ENCODE measurements at regions not wholly inside any gene's neighbourhood (a gene's known extent, or its start where the extent isn't known, plus 50 kb on each side); places are given as distances from the start of the nearest gene placed in this dataset.
A peak's percentile ranks its signal among the peaks of the same experiment; 100 is the strongest.

DNA sequence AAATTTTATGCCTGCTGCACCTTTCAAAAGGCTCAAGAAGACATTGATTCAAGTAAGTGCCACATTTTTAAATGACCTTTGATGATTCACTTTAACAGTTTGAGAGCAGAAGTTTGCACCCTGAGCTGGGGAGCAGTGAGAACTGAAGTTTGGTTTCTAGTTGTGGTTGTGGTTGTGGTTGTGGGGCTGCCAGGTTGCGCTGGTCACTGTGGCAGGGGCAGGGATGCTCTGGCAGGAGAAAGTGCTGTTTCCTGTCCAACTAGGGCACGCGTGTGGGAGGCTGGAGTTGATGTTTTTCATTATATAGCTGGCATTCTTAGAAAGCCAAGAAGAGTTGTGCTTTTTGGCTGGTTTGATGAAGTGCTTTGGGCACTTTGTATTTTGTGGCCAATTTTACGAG, 339.7 kb upstream of the NR2F2 start:
- ATAC-seq (ENCODE audit: insufficient read depth, low read depth), result 0 out of 3 replicates have a peak, but pooled peaks have one; percentile 35

DNA sequence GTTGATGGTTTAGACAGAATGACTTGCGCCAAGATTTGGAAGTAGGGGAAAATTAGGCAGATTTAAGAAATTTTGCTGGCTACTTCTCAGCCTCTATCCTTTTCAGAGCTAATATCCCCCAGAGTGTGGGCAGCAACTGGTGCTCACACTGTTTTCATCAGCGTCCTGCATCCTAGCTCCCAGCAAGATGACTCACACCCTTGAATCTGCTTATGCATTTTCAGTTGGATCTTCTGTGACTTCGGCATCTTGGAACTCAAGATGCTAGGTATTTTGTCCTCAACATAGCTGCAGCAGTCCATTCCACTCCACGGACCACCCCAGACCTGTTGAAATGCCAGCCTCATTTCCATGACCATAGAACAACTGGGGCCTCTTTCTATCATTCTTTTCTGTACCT, 336.1 kb upstream of the NR2F2 start:
- Histone ChIP-seq H3K4me3 (ENCODE audit: low read depth in 1 of 2, low read length in 2 of 2) (no peak overlapping the region), H3K79me2 (ENCODE audit: insufficient read depth, low read length) (no peaks in the 10 kb centered on the region), H3K9ac (ENCODE audit: low read depth, low read length) (no peak overlapping the region), H3K4me1 (ENCODE audit: insufficient read depth, low read length) (peaks cover 6% of the 10 kb centered on the region), H2AFZ (ENCODE audit: low read depth, low read length) (no peak overlapping the region), H3K4me2 (ENCODE audit: insufficient read depth, low read length) (no peak overlapping the region), H3K36me3 (ENCODE audit: insufficient read depth, low read length) (no peaks in the 10 kb centered on the region), H3K9me3 (ENCODE audit: insufficient read depth, low read length, severe bottlenecking) (no peaks in the 10 kb centered on the region), H3K27ac (ENCODE audit: low read length) (no peak overlapping the region), H4K20me1 (ENCODE audit: insufficient read depth, low read length) (no peaks in the 10 kb centered on the region), H3K27me3 (ENCODE audit: insufficient read depth, low read length, poor library complexity) (peaks cover 4% of the 10 kb centered on the region)
- no peak for ATAC-seq (ENCODE audit: insufficient read depth, low read depth)
- no peak for DNase-seq
- TF ChIP-seq, protein P1, sequence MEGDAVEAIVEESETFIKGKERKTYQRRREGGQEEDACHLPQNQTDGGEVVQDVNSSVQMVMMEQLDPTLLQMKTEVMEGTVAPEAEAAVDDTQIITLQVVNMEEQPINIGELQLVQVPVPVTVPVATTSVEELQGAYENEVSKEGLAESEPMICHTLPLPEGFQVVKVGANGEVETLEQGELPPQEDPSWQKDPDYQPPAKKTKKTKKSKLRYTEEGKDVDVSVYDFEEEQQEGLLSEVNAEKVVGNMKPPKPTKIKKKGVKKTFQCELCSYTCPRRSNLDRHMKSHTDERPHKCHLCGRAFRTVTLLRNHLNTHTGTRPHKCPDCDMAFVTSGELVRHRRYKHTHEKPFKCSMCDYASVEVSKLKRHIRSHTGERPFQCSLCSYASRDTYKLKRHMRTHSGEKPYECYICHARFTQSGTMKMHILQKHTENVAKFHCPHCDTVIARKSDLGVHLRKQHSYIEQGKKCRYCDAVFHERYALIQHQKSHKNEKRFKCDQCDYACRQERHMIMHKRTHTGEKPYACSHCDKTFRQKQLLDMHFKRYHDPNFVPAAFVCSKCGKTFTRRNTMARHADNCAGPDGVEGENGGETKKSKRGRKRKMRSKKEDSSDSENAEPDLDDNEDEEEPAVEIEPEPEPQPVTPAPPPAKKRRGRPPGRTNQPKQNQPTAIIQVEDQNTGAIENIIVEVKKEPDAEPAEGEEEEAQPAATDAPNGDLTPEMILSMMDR (IDR thresholded peaks at IDR 0.05; ENCODE audit: borderline replicate concordance, extremely low read depth, low read length, poor library complexity, severe bottlenecking), result no peak
- no peak for TF ChIP-seq EZH2 (IDR thresholded peaks at IDR 0.05; ENCODE audit: borderline replicate concordance, low read depth, low read length, severe bottlenecking)

More for the DNA sequence above, 339.7 kb upstream of the NR2F2 start:
- TF ChIP-seq, protein P1 (IDR thresholded peaks at IDR 0.05; ENCODE audit: borderline replicate concordance, extremely low read depth, low read length, poor library complexity, severe bottlenecking), result no peak
- TF ChIP-seq EZH2 (IDR thresholded peaks at IDR 0.05; ENCODE audit: borderline replicate concordance, low read depth, low read length, severe bottlenecking), result no peak
- H4K20me1 ChIP-seq (ENCODE audit: insufficient read depth, low read length), result no peaks in the 10 kb centered on the region
- H3K27me3 ChIP-seq (ENCODE audit: insufficient read depth, low read length, poor library complexity), result peaks cover 4% of the 10 kb centered on the region
- DNase-seq, result peak; percentile 10
- no peak overlapping the region for H2AFZ ChIP-seq (ENCODE audit: low read depth, low read length)
- no peaks in the 10 kb centered on the region for H3K36me3 ChIP-seq (ENCODE audit: insufficient read depth, low read length)
- H3K4me3 ChIP-seq (ENCODE audit: low read depth in 1 of 2, low read length in 2 of 2), result no peak overlapping the region
- H3K9me3 ChIP-seq (ENCODE audit: insufficient read depth, low read length, severe bottlenecking), result no peaks in the 10 kb centered on the region
- H3K9ac ChIP-seq (ENCODE audit: low read depth, low read length), result no peak overlapping the region
- no peak overlapping the region for H3K4me2 ChIP-seq (ENCODE audit: insufficient read depth, low read length)
- no peaks in the 10 kb centered on the region for H3K79me2 ChIP-seq (ENCODE audit: insufficient read depth, low read length)
- peaks cover 17% of the 10 kb centered on the region for H3K4me1 ChIP-seq (ENCODE audit: insufficient read depth, low read length)
- no peak overlapping the region for H3K27ac ChIP-seq (ENCODE audit: low read length)

DNA sequence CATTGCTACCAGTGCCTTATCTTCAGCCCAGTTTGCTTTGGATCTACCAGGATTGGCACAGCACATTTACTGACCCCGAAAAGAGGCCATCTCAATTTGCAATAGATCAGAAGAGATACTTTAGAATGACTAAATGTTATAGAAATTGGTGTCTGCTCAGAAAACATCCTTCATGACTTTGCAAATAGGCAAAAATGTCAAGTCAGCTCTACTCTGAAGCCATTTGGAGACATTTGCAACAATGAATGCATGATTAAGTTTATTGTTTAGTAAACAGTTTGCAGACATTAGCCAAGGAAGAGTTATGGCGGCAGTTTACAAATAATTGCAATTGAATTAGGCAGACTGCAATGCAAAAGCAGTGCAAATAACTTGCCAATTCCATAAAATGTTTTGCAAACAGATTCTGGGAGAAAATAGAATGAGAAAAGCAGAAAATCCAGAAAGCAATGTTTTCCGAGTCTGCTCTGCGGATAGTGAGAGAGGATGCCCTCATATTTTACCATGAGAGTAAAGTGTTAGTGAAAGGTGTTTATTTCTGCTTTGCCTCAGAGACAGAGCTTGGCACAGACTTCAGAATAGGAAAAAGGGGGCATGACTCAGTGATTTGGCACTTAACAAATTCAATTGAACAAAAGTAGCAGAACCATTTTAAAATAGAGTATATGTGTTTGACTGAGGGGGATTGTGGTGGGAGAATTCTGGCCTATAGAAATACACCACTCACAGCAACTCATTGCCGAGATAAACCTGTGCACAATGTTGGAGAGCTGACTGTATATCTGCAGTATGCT, 334.9 kb upstream of the NR2F2 start:
- H3K9ac ChIP-seq (ENCODE audit: low read depth, low read length), result no peak overlapping the region
- H3K4me3 ChIP-seq (ENCODE audit: low read depth in 1 of 2, low read length in 2 of 2), result no peak overlapping the region
- H3K9me3 ChIP-seq (ENCODE audit: insufficient read depth, low read length, severe bottlenecking), result no peaks in the 10 kb centered on the region
- H3K4me1 ChIP-seq (ENCODE audit: insufficient read depth, low read length), result peaks cover 3% of the 10 kb centered on the region
- no peaks in the 10 kb centered on the region for H3K79me2 ChIP-seq (ENCODE audit: insufficient read depth, low read length)
- no peak overlapping the region for H3K4me2 ChIP-seq (ENCODE audit: insufficient read depth, low read length)
- no peak for ATAC-seq (ENCODE audit: insufficient read depth, low read depth)
- H3K27ac ChIP-seq (ENCODE audit: low read length), result no peak overlapping the region
- H2AFZ ChIP-seq (ENCODE audit: low read depth, low read length), result no peak overlapping the region
- no peak for DNase-seq
- no peak for TF ChIP-seq EZH2 (IDR thresholded peaks at IDR 0.05; ENCODE audit: borderline replicate concordance, low read depth, low read length, severe bottlenecking)
- TF ChIP-seq, protein P1 (IDR thresholded peaks at IDR 0.05; ENCODE audit: borderline replicate concordance, extremely low read depth, low read length, poor library complexity, severe bottlenecking), result no peak
- H4K20me1 ChIP-seq (ENCODE audit: insufficient read depth, low read length), result no peaks in the 10 kb centered on the region
- H3K36me3 ChIP-seq (ENCODE audit: insufficient read depth, low read length), result no peaks in the 10 kb centered on the region
- H3K27me3 ChIP-seq (ENCODE audit: insufficient read depth, low read length, poor library complexity), result peaks cover 4% of the 10 kb centered on the region
